Globus pallidus (tissue), 1 donor: ENCODE measurements at regions not wholly inside any gene's neighbourhood (a gene's known extent, or its start where the extent isn't known, plus 50 kb on each side); places are given as distances from the start of the nearest gene placed in this dataset.
"Not testable (repeated sequence)": the region's sequence is repeated elsewhere in the genome, so short reads cannot be mapped to it uniquely, and the experiment has no call there.

Source experiments
- DNase-seq: peaks from one replicate; pipeline ENCODE4 v3.0.0-alpha.2; 2015; ENCODE audit warnings: low spot score

GRCh38 chr6:74488726-74489125 is 717.1 kb downstream of the COL12A1 start:
- not testable (repeated sequence) for DNase-seq

GRCh38 chr6:74482180-74482579 is 723.7 kb downstream of the COL12A1 start:
- DNase-seq, result no peak

- no peak for DNase-seq
Measured at GRCh38 chr6:74480561-74480960, 725.3 kb downstream of the COL12A1 start.

GRCh38 chr6:74479960-74480359 is 725.9 kb downstream of the COL12A1 start:
- no peak for DNase-seq

GRCh38 chr6:74479420-74479819 is 726.4 kb downstream of the COL12A1 start:
- DNase-seq, result no peak

GRCh38 chr6:74474046-74474445 is 731.8 kb downstream of the COL12A1 start:
- DNase-seq, result not testable (repeated sequence)

GRCh38 chr6:74468552-74468951 is 737.3 kb downstream of the COL12A1 start:
- DNase-seq, result not testable (repeated sequence)

- DNase-seq, result no peak
Measured at GRCh38 chr6:74467533-74468215, 738.2 kb downstream of the COL12A1 start.

GRCh38 chr6:74466572-74466971 is 739.3 kb downstream of the COL12A1 start:
- DNase-seq, result no peak

- DNase-seq, result no peak
Measured at GRCh38 chr6:74459260-74459659, 746.6 kb downstream of the COL12A1 start.

GRCh38 chr6:74458536-74458935 is 747.3 kb downstream of the COL12A1 start:
- DNase-seq, result no peak

- DNase-seq, result no peak
Measured at GRCh38 chr6:74455786-74456185, 750.1 kb downstream of the COL12A1 start.

GRCh38 chr6:74451953-74452352 is 753.9 kb downstream of the COL12A1 start:
- no peak for DNase-seq

- DNase-seq, result no peak
Measured at GRCh38 chr6:74448850-74449249, 752.8 kb downstream of the CD109 start.

- DNase-seq, result no peak
Measured at GRCh38 chr6:74447013-74447412, 751.0 kb downstream of the CD109 start.

GRCh38 chr6:74439123-74439811 is 743.3 kb downstream of the CD109 start:
- no peak for DNase-seq

GRCh38 chr6:74438395-74438794 is 742.4 kb downstream of the CD109 start:
- DNase-seq, result not testable (repeated sequence)

GRCh38 chr6:74434171-74434570 is 738.2 kb downstream of the CD109 start:
- DNase-seq, result no peak

GRCh38 chr6:74431873-74432580 is 736.0 kb downstream of the CD109 start:
- no peak for DNase-seq

GRCh38 chr6:74420221-74420620 is 724.2 kb downstream of the CD109 start:
- no peak for DNase-seq

- DNase-seq, result no peak
Measured at GRCh38 chr6:74415056-74415455, 719.1 kb downstream of the CD109 start.

GRCh38 chr6:74410630-74411029 is 714.6 kb downstream of the CD109 start:
- DNase-seq, result no peak

GRCh38 chr6:74409447-74409846 is 713.4 kb downstream of the CD109 start:
- no peak for DNase-seq
